ENCODE measurements at regions not wholly inside any gene's neighbourhood (a gene's known extent, or its start where the extent isn't known, plus 50 kb on each side); places are given as distances from the start of the nearest gene placed in this dataset.
"Not testable (repeated sequence)": the region's sequence is repeated elsewhere in the genome, so short reads cannot be mapped to it uniquely, and the experiment has no call there.

DNA sequence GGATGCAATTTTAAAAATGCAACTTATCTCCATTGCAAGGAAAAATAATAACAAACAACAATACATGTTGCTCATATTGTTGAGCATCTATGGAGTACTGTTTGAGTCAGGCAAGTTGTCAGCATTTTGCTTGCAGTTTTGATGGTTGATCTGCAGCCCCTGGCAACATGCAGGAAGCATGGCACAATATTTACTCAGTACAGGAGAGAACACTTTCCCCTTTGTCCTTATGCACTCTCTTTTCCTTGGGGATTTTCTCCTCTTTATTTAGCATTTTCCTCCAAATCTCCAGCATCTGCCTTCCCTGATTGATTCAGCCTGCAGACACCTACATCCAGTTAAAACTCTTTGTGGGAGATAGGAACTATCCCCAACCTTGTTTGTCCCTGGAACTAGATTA, 620.5 kb upstream of the LRRN3 start:
- no peak for TF ChIP-seq EZH2phosphoT487 (IDR thresholded peaks at IDR 0.05; ENCODE audit: insufficient read depth, low read depth)
- Histone ChIP-seq H3K9ac (no peak overlapping the region), H3K9me2 (ENCODE audit: insufficient read depth) (no peaks in the 10 kb centered on the region), H3K4me2 (ENCODE audit: unreplicated experiment) (no peak overlapping the region), H3K36me3 (ENCODE audit: low read depth) (no peaks in the 10 kb centered on the region), H3F3A (ENCODE audit: insufficient read depth) (no peaks in the 10 kb centered on the region), H4K20me1 (ENCODE audit: insufficient read depth) (no peaks in the 10 kb centered on the region), H3K9me3 (ENCODE audit: low read depth) (no peaks in the 10 kb centered on the region), H2AFZ (no peak overlapping the region), H3K27ac (no peak overlapping the region), H3K79me2 (ENCODE audit: insufficient read depth) (no peaks in the 10 kb centered on the region), H3K4me3 (no peak overlapping the region), H3K4me1 (ENCODE audit: insufficient read depth) (no peaks in the 10 kb centered on the region), H3K27me3 (replicated peaks; ENCODE audit: insufficient read depth) (no peaks in the 10 kb centered on the region)
- no peak for DNase-seq
- in situ Hi-C loops (cut with MboI): no loop called here

DNA sequence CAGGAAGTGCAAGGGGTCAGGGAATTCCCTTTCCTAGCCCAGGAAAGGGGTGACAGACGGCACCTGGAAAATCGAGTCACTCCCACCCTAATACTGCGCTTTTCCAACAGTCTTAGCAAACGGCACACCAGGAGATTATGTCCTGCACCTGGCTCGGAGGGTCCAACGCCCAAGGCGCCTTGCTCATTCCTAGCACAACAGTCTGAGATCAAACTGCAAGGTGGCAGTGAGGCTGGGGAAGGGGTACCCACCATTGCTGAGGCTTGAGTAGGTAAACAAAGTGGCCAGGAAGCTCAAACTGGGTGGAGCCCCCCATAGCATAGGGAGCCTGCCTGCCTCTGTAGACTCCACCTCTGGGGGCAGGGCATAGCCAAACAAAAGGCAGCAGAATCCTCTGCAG, 618.5 kb upstream of the LRRN3 start:
- 33 to 43% methylated on average over 7 of the region's 7 CpGs for WGBS, 2 experiments (ENCODE audit: low coverage in 1 of 2, low lambda C conversion rate in 2 of 2, missing lambda C conversion rate in 2 of 2)

DNA sequence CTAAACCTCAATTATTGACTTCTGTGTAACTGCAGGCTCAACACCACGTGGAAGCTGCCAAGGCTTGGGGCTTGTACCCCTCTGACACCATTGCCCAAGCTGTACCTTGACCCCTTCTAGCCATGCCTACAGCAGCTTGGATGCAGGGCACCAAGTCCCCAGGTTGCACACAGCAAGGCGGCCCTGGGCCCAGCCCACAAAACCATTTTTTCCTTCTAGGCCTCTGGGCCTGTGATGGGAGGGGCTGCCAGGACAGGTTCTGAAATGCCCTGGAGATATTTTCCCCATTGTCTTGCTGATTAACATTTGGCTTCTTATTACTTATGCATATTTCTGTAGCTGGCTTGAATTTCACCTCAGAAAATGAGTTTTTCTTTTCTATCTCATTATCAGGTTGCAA, 610.0 kb upstream of the LRRN3 start:
- in situ Hi-C loops (cut with MboI): no loop called here
- DNase-seq: no peak
- Histone ChIP-seq H4K20me1 (ENCODE audit: insufficient read depth) (no peaks in the 10 kb centered on the region), H2AFZ (no peak overlapping the region), H3K27ac (no peak overlapping the region), H3K4me2 (ENCODE audit: unreplicated experiment) (no peak overlapping the region), H3K9me2 (ENCODE audit: insufficient read depth) (no peaks in the 10 kb centered on the region), H3F3A (ENCODE audit: insufficient read depth) (no peaks in the 10 kb centered on the region), H3K9me3 (ENCODE audit: low read depth) (no peaks in the 10 kb centered on the region), H3K4me3 (no peak overlapping the region), H3K4me1 (ENCODE audit: insufficient read depth) (no peaks in the 10 kb centered on the region), H3K9ac (no peak overlapping the region), H3K79me2 (ENCODE audit: insufficient read depth) (no peaks in the 10 kb centered on the region), H3K27me3 (replicated peaks; ENCODE audit: insufficient read depth) (no peaks in the 10 kb centered on the region), H3K36me3 (ENCODE audit: low read depth) (no peaks in the 10 kb centered on the region)
- TF ChIP-seq EZH2 (IDR thresholded peaks at IDR 0.05; ENCODE audit: insufficient read depth, poor library complexity, severe bottlenecking): no peak
- no peak for TF ChIP-seq EZH2phosphoT487 (IDR thresholded peaks at IDR 0.05; ENCODE audit: insufficient read depth, low read depth)
- 7 to 9% methylated on average over 2 of the region's 2 CpGs for WGBS, 2 experiments (ENCODE audit: low coverage in 1 of 2, low lambda C conversion rate in 2 of 2, missing lambda C conversion rate in 2 of 2)

More for the DNA sequence above, 618.5 kb upstream of the LRRN3 start:
- H3K4me1 ChIP-seq (ENCODE audit: insufficient read depth); H3K27me3 ChIP-seq (replicated peaks; ENCODE audit: insufficient read depth); H3K9me2 ChIP-seq (ENCODE audit: insufficient read depth); H4K20me1 ChIP-seq (ENCODE audit: insufficient read depth); H3K9me3 ChIP-seq (ENCODE audit: low read depth); DNase-seq; H3K79me2 ChIP-seq (ENCODE audit: insufficient read depth); H3F3A ChIP-seq (ENCODE audit: insufficient read depth); in situ Hi-C loops (cut with MboI); H3K36me3 ChIP-seq (ENCODE audit: low read depth); H3K4me2 ChIP-seq (ENCODE audit: unreplicated experiment); H3K4me3 ChIP-seq; H3K27ac ChIP-seq; H2AFZ ChIP-seq; H3K9ac ChIP-seq: not testable (repeated sequence)

DNA sequence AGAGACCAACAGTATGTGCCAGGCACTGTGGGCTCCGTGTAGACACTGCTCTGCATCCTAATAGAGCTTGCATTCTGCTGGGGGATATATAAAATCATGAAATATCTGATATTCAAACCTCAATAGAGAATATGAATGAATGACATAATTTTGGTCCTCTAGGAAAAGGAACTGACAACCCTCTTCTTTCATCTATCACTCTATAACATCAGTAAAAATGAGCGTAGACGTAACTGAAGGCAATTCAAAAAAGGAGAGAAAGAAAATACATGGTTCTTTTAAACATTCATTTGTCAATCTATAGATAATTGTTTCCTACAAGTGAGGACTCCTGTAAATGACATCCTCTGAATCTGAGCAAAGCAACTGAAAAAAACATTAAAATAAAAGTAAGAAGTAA, 607.4 kb upstream of the LRRN3 start:
- TF ChIP-seq EZH2phosphoT487 (IDR thresholded peaks at IDR 0.05; ENCODE audit: insufficient read depth, low read depth): no peak
- no peak for TF ChIP-seq EZH2 (IDR thresholded peaks at IDR 0.05; ENCODE audit: insufficient read depth, poor library complexity, severe bottlenecking)
- Histone ChIP-seq H3K27ac (no peak overlapping the region), H3K27me3 (replicated peaks; ENCODE audit: insufficient read depth) (no peaks in the 10 kb centered on the region), H3K4me1 (ENCODE audit: insufficient read depth) (no peaks in the 10 kb centered on the region), H3K4me3 (no peak overlapping the region), H3K9ac (no peak overlapping the region), H3K9me2 (ENCODE audit: insufficient read depth) (no peaks in the 10 kb centered on the region), H3F3A (ENCODE audit: insufficient read depth) (no peaks in the 10 kb centered on the region), H3K79me2 (ENCODE audit: insufficient read depth) (no peaks in the 10 kb centered on the region), H3K4me2 (ENCODE audit: unreplicated experiment) (no peak overlapping the region), H3K36me3 (ENCODE audit: low read depth) (no peaks in the 10 kb centered on the region), H2AFZ (no peak overlapping the region), H4K20me1 (ENCODE audit: insufficient read depth) (no peaks in the 10 kb centered on the region), H3K9me3 (ENCODE audit: low read depth) (no peaks in the 10 kb centered on the region)
- 33 to 38% methylated on average over 3 of the region's 3 CpGs for WGBS, 2 experiments (ENCODE audit: low coverage in 1 of 2, low lambda C conversion rate in 2 of 2, missing lambda C conversion rate in 2 of 2)
- no peak for DNase-seq
- in situ Hi-C loops (cut with MboI): no loop called here

DNA sequence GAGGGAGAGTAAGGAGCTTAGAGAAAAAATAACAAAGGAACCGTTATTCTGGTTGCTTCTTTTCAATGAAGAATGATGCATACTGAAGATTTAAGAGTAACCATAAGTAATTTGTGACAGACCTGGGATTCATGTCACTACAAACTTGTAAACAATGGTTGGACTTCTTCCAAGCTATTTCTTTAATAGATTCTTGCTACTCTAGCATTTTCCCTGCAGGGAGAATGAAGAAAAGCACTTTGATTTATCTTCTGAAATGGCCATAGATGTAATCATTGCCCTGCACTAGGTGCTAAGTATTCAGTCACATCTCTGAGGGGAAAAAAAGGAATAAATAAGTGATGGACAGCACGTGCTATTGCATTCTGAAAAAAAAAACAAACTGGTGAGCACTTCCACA, 606.6 kb upstream of the LRRN3 start:
- Histone ChIP-seq H2AFZ (no peak overlapping the region), H3K9me2 (ENCODE audit: insufficient read depth) (no peaks in the 10 kb centered on the region), H3K27ac (no peak overlapping the region), H3K4me1 (ENCODE audit: insufficient read depth) (no peaks in the 10 kb centered on the region), H3K4me3 (no peak overlapping the region), H3K9me3 (ENCODE audit: low read depth) (no peaks in the 10 kb centered on the region), H3K79me2 (ENCODE audit: insufficient read depth) (no peaks in the 10 kb centered on the region), H3F3A (ENCODE audit: insufficient read depth) (no peaks in the 10 kb centered on the region), H3K4me2 (ENCODE audit: unreplicated experiment) (no peak overlapping the region), H3K27me3 (replicated peaks; ENCODE audit: insufficient read depth) (no peaks in the 10 kb centered on the region), H4K20me1 (ENCODE audit: insufficient read depth) (no peaks in the 10 kb centered on the region), H3K9ac (no peak overlapping the region), H3K36me3 (ENCODE audit: low read depth) (no peaks in the 10 kb centered on the region)
- WGBS, 2 experiments (ENCODE audit: low coverage in 1 of 2, low lambda C conversion rate in 2 of 2, missing lambda C conversion rate in 2 of 2): 0 to 5% methylated on average over 2 of the region's 2 CpGs
- DNase-seq: no peak
- in situ Hi-C loops (cut with MboI): no loop called here
- TF ChIP-seq EZH2 (IDR thresholded peaks at IDR 0.05; ENCODE audit: insufficient read depth, poor library complexity, severe bottlenecking): no peak
- TF ChIP-seq EZH2phosphoT487 (IDR thresholded peaks at IDR 0.05; ENCODE audit: insufficient read depth, low read depth): no peak
